NCI-H128 (cell line): ENCODE measurements at regions not wholly inside any gene's neighbourhood (a gene's known extent, or its start where the extent isn't known, plus 50 kb on each side); places are given as distances from the start of the nearest gene placed in this dataset.
"Not testable (repeated sequence)": the region's sequence is repeated elsewhere in the genome, so short reads cannot be mapped to it uniquely, and the experiment has no call there.

Experiments used
- DNase-seq: peaks from one replicate; lab custom pipeline; 2025; ENCODE audit not compliant: unreplicated experiment; lab: John Stamatoyannopoulos, UW

- no peak for DNase-seq
Measured at GRCh38 chr21:35548904-35549615, 500.0 kb upstream of the RUNX1 start.

- no peak for DNase-seq
Measured at GRCh38 chr21:35547946-35548774, 499.1 kb upstream of the RUNX1 start.

DNA sequence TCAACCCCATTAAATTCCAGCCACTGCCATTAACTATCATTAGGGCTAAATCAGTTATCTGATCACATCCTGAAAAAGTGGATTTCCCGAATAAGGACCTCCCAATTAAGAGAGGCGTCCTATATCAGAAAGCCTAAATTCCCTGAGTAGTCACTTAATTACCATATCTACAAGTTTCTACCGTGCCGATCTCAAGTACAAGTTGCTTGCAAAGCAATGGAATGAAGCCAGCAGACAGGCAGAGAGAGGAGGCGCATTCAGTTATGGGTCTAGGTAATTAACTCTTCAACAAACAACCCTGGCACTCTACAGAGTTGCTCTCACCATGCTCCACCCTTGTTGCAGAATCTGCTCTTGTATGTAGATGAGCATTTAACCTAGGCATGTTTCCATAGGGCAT is 494.6 kb upstream of the RUNX1 start:
- DNase-seq: no peak

DNA sequence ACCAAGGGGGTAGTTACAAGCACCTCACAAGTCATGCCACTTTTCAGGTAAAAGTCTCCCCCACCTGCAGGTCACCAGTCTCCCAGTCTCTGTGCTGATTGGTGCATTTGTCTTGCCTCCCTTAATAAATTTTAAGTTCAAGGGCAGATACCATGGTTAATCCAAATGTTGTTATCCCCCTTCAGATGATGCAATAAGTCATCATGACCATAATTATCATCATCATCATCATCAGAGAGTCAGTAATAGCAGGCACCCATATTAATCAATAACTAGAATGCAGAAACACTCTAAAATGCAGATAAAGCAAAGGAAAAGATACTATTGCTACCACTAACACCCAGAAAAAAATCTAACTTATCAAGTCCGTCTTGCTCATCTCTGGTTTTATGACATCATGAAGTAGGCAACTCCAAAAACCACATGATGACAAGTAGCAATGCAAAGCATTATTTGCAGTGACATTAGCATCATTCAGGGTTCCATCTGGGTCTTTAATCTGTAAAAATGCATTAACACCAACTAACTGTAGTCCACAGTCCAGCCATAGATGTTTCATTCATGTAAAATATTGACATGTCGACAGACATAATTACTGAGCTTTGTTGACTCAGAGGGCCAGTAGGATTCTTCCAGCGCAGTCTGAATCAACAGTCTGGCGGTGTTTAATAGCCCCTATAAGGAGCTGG is 492.0 kb upstream of the RUNX1 start:
- no peak for DNase-seq

DNA sequence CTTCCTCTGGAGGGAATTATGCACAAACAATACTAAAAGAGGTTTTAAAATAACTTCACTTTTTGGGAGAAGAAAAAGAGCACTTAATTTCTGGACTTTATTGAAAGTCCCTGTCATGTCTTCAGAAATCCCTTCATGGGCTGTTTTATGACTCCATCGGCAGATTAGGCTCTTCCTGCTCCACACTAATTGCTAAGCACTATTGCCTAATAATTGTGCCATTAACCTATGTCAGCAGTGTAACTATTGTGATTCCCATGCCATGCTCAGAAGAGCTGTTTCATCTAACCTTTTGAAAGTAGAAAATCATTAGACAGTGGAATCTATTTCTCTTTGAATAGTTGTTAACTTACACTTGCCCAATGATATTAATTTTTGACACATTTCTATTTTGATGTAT is 489.3 kb upstream of the RUNX1 start:
- no peak for DNase-seq

DNA sequence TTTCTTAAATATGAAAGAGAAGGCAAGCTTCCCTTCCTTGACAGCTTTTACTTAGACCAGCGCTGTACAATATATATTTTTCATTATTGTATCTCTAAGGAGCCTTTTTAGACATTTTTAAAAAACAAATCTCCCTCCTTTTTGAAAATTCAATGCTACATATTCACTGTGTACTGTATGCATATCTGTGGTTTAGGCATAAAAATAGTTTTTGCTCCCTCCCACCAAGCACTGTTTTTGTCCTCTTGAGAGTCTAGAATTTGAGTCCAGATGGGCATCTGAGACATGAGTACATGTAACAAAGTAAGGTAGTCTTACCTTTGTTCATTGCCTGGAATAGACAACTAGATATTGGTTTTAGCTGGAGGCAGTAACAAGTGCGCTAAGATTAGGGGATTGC is 488.5 kb upstream of the RUNX1 start:
- no peak for DNase-seq

DNA sequence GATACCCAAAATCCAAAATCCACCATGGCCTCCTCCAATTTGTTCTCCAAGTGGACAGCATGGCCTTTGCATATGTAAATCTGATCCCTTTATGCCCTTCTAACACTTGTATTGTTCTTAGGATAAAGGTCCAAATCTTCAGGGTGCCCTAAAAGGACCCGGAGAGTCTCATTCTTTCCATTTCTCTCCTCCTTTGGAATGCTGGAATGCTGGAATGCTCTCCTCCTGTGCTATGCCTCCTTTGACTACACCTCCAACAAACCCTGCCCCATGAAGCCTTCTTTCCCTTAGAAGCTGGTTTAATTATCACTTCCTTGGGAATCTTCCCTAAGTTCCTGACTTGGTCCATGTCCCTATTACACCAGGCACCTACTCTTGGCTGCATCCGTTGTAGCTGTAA is 484.8 kb upstream of the RUNX1 start:
- no peak for DNase-seq

DNA sequence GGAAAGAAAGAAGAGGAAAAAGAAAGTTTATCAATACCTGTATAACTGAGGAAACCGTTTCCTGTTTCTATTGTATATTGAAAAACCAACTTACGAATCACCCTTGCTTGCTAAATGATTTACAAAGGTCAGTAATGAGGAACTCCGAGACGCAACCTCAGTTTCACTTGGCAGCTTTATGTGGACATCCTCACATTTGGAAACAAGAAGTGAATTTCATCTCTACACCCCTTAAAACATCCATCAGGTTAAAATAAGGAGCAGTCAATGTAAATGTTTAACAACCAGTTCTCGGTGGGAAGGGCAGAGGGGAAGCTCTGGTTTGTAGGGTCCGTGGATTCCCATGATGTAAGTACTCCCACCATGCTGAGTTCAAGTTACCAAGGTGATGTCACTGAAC is 481.7 kb upstream of the RUNX1 start:
- no peak for DNase-seq

GRCh38 chr21:35529171-35529863 is 480.2 kb upstream of the RUNX1 start:
- DNase-seq: no peak

GRCh38 chr21:35528116-35529042 is 479.3 kb upstream of the RUNX1 start:
- DNase-seq: no peak

DNA sequence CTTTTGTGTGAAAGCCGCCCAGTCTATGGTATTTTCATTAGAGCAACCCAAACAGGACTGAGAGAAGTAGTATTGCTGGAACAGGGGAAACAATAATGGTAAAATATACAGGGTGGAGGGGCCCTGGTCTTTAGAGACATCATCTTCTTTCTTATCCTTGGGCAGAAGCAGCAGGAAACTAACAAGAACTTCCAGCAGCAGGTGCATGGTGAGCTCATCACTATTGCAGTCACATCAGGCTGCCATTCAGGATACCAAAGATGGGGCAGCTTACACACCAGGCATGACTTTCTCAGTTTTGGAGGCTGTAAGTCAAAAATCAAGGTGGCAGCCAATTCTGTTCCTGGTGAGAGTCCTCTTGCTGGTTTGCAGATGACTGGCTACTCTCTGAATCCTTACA is 478.3 kb upstream of the RUNX1 start:
- no peak for DNase-seq

GRCh38 chr21:35525443-35525842 is 476.3 kb upstream of the RUNX1 start:
- DNase-seq: no peak

DNA sequence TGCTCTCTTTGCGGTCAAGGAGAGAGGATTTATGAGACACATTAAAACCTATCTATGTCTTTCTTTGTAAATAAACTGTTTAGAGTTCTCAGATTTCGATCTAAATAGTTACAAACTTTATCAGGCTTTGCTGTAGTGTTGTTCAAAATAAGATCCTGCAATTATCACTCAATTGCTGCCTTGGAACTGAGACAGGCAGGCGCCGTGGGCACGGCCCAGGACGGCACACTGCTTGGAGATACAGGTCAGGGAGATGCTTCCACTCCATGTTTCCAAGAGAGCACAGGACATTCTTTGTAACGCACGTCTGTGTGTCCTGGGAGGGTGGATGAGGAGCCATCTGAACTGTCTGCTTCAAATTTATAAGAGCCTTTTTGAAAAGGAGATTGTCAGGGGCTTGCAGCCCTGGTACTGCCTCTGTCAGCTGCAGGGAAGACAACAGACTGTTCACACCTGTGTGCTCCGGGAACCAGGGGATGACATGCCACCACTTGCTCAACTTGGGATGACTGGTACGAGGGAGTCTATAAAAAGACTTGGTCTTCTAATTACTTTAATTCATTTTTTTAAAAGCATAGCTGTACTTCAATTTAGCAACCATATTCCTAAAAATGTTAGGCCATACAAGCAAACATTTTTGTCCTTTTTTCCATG is 472.9 kb upstream of the RUNX1 start:
- no peak for DNase-seq

GRCh38 chr21:35521293-35521692 is 472.2 kb upstream of the RUNX1 start:
- DNase-seq: no peak

DNA sequence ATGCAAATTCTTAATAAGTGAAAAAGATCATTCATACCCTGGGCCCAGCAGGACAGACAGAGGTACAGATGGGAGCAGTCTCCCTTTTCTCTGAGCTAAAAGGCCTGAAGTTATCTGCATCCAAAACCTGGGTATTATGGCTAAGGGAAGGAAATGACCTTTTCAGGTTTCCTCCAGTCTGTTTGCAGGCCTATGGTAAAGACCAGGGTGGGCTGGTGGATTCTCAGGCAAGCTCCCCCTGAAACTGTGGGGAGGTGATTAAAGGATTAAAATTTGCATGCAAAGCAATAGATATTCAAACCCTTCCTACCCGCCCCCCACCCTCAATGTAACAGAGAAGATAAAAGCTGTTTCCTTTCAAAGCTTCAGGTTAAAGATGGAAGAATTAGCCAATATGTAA is 471.8 kb upstream of the RUNX1 start:
- no peak for DNase-seq

- DNase-seq: no peak
Measured at GRCh38 chr21:35520302-35520701, 471.2 kb upstream of the RUNX1 start.

DNA sequence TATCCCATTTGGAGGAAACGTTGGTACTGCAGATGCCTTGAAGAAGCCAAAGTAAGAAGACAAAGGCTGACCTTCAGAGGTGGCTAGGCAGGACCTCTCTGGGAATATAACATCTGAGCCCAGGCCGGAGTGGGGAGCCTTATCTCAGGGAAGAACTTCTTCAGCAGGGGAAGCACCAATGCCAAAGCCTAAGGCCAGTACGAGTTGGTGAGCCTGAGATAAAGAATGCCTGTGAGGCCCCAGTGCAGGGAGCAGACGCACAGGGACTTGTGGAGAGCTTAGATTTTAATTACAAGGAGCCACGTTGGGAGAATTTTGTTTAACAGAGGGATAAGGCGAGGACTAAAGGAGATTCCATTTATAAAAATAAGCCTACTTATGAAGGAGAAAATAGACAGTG is 468.8 kb upstream of the RUNX1 start:
- no peak for DNase-seq

DNA sequence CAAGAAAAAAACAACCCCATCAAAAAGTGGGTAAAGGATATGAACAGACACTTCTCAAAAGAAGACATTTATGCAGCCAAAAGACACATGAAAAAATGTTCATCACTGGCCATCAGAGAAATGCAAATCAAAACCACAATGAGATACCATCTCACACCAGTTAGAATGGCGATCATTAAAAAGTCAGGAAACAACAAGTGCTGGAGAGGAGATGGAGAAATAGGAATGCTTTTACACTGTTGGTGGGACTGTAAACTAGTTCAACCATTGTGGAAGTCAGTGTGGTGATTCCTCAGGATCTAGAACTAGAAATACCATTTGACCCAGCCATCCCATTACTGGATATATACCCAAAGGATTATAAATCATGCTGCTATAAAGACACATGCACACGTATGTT is 467.2 kb upstream of the RUNX1 start:
- DNase-seq: not testable (repeated sequence)

DNA sequence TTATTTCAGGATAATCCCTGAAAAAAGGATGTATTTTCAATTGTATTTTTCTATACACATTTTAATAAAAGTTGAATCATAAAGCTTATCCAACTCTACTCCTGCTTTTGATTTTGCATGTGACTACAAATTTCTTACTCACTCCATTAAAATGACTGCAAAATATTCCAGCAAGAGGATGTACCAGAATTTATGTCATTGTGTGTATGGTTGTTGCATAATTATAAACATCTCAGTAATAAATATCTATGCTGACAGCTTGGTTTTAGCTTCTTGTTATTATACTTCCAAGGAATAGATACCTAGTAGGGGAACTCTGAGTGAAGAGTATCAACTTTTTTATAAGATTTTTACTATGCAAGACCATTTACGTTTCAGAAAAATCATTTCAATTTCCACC is 463.2 kb upstream of the RUNX1 start:
- DNase-seq: no peak

- DNase-seq: no peak
Measured at GRCh38 chr21:35511696-35512162, 462.6 kb upstream of the RUNX1 start.
